AG20443 (cell line): ENCODE measurements at regions not wholly inside any gene's neighbourhood (a gene's known extent, or its start where the extent isn't known, plus 50 kb on each side); places are given as distances from the start of the nearest gene placed in this dataset.
A peak's percentile ranks its signal among the peaks of the same experiment; 100 is the strongest.
"Not testable (repeated sequence)": the region's sequence is repeated elsewhere in the genome, so short reads cannot be mapped to it uniquely, and the experiment has no call there.

Experiments used
- DNase-seq: peaks from one replicate; pipeline ENCODE4 v3.0.0; 2012; ENCODE audit warnings: low spot score, mixed read lengths

- no peak for DNase-seq
Measured at GRCh38 chr2:7849027-7849426, 832.8 kb upstream of the ID2 start.

GRCh38 chr2:7849531-7849930 is 832.3 kb upstream of the ID2 start:
- no peak for DNase-seq

GRCh38 chr2:7852546-7852945 is 829.3 kb upstream of the ID2 start:
- no peak for DNase-seq

- DNase-seq = peak; percentile 76
Measured at GRCh38 chr2:7857904-7858303, 824.0 kb upstream of the ID2 start.

GRCh38 chr2:7858624-7859023 is 823.2 kb upstream of the ID2 start:
- no peak for DNase-seq

- no peak for DNase-seq
Measured at GRCh38 chr2:7860693-7861092, 821.2 kb upstream of the ID2 start.

- no peak for DNase-seq
Measured at GRCh38 chr2:7861910-7862702, 819.8 kb upstream of the ID2 start.

GRCh38 chr2:7866104-7866503 is 815.8 kb upstream of the ID2 start:
- DNase-seq = no peak

GRCh38 chr2:7866825-7867224 is 815.0 kb upstream of the ID2 start:
- no peak for DNase-seq

GRCh38 chr2:7867867-7868266 is 814.0 kb upstream of the ID2 start:
- DNase-seq = no peak

GRCh38 chr2:7868836-7869235 is 813.0 kb upstream of the ID2 start:
- DNase-seq = no peak

- not testable (repeated sequence) for DNase-seq
Measured at GRCh38 chr2:7876445-7876844, 805.4 kb upstream of the ID2 start.

GRCh38 chr2:7878266-7878665 is 803.6 kb upstream of the ID2 start:
- not testable (repeated sequence) for DNase-seq

- no peak for DNase-seq
Measured at GRCh38 chr2:7878786-7879482, 802.9 kb upstream of the ID2 start.

- DNase-seq = no peak
Measured at GRCh38 chr2:7879483-7879835, 802.4 kb upstream of the ID2 start.

GRCh38 chr2:7880126-7880525 is 801.7 kb upstream of the ID2 start:
- DNase-seq = no peak

- no peak for DNase-seq
Measured at GRCh38 chr2:7880566-7880965, 801.3 kb upstream of the ID2 start.

- DNase-seq = peak; percentile 30
Measured at GRCh38 chr2:7881063-7881462, 800.8 kb upstream of the ID2 start.

GRCh38 chr2:7881466-7881865 is 800.4 kb upstream of the ID2 start:
- no peak for DNase-seq

GRCh38 chr2:7882296-7882695 is 799.6 kb upstream of the ID2 start:
- DNase-seq = no peak

- no peak for DNase-seq
Measured at GRCh38 chr2:7884338-7884737, 797.5 kb upstream of the ID2 start.

GRCh38 chr2:7886666-7887065 is 795.2 kb upstream of the ID2 start:
- no peak for DNase-seq

GRCh38 chr2:7887441-7887840 is 794.4 kb upstream of the ID2 start:
- peak; percentile 52 for DNase-seq

- no peak for DNase-seq
Measured at GRCh38 chr2:7888876-7889275, 793.0 kb upstream of the ID2 start.
